Dermis microvascular lymphatic vessel endothelial cell (primary cell): ENCODE measurements at regions not wholly inside any gene's neighbourhood (a gene's known extent, or its start where the extent isn't known, plus 50 kb on each side); places are given as distances from the start of the nearest gene placed in this dataset.

Source experiments
- DNase-seq, 2 donors: peaks; one replicate each; pipeline versions ENCODE4 v3.0.0 to v3.0.0-alpha.2; 2010; ENCODE audit warnings: low read depth in 2 of 2

- peak in 1 of 2 donors; percentile 57 for DNase-seq
Measured at GRCh38 chr6:132100388-132100990, 149.3 kb upstream of the CCN2 start.

- no peak for DNase-seq
Measured at GRCh38 chr6:132096996-132097395, 145.8 kb upstream of the CCN2 start.

- no peak for DNase-seq
Measured at GRCh38 chr6:132096245-132096644, 145.1 kb upstream of the CCN2 start.

- DNase-seq: no peak
Measured at GRCh38 chr6:132089173-132089572, 138.0 kb upstream of the CCN2 start.

GRCh38 chr6:132088150-132088549 lies 137.0 kb upstream of the CCN2 start:
- no peak for DNase-seq

- peak in 1 of 2 donors; percentile 81 for DNase-seq
Measured at GRCh38 chr6:132087391-132087790, 136.2 kb upstream of the CCN2 start.

- DNase-seq: no peak
Measured at GRCh38 chr6:132085731-132086130, 134.6 kb upstream of the CCN2 start.

GRCh38 chr6:132084811-132085509 lies 133.8 kb upstream of the CCN2 start:
- peak; percentile 70 to 95 for DNase-seq

GRCh38 chr6:132082421-132082820 lies 131.2 kb upstream of the CCN2 start:
- DNase-seq: no peak

GRCh38 chr6:132081338-132081737 lies 130.2 kb upstream of the CCN2 start:
- DNase-seq: no peak

GRCh38 chr6:132079286-132079685 lies 128.1 kb upstream of the CCN2 start:
- DNase-seq: no peak

GRCh38 chr6:132076452-132076851 lies 125.3 kb upstream of the CCN2 start:
- no peak for DNase-seq

GRCh38 chr6:132072831-132073230 lies 121.7 kb upstream of the CCN2 start:
- no peak for DNase-seq

- peak in 1 of 2 donors; percentile 76 for DNase-seq
Measured at GRCh38 chr6:132072271-132072670, 121.1 kb upstream of the CCN2 start.

GRCh38 chr6:132070356-132070755 lies 119.2 kb upstream of the CCN2 start:
- peak in 1 of 2 donors; percentile 39 for DNase-seq

- no peak for DNase-seq
Measured at GRCh38 chr6:132068766-132069165, 117.6 kb upstream of the CCN2 start.

GRCh38 chr6:132067286-132067685 lies 116.1 kb upstream of the CCN2 start:
- peak in 1 of 2 donors; percentile 78 for DNase-seq

- peak in 1 of 2 donors; percentile 25 for DNase-seq
Measured at GRCh38 chr6:132065556-132065955, 114.4 kb upstream of the CCN2 start.

- DNase-seq: peak in 1 of 2 donors; percentile 96
Measured at GRCh38 chr6:132063738-132064137, 112.6 kb upstream of the CCN2 start.

GRCh38 chr6:132063204-132063603 lies 112.0 kb upstream of the CCN2 start:
- DNase-seq: peak in 1 of 2 donors; percentile 94

- DNase-seq: peak in 1 of 2 donors; percentile 63
Measured at GRCh38 chr6:132062626-132063025, 111.5 kb upstream of the CCN2 start.

- no peak for DNase-seq
Measured at GRCh38 chr6:132061381-132061780, 110.2 kb upstream of the CCN2 start.

GRCh38 chr6:132060591-132060990 lies 109.4 kb upstream of the CCN2 start:
- DNase-seq: peak in 1 of 2 donors; percentile 96
